ENCODE measurements at regions not wholly inside any gene's neighbourhood (a gene's known extent, or its start where the extent isn't known, plus 50 kb on each side); places are given as distances from the start of the nearest gene placed in this dataset.

DNA sequence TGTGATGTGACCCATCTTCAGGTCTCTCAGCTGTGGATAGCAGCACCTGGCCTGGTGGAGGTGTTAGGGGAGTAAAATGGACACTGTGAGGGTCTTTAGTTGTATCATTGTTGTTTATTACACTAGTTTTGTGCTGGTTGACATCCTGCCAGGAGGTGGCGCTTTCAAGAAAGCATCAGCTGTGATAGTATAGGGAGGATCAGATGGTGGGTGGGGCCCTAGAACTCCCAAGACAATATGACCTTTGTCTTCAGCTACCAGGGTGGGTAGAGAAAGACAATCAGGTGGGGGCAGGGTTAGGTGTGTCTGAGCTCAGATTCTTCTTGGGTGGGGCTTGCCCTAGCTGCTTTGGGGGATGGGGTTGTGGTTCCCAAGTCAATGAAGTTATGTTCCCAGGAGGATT lies 162.8 kb downstream of the PPP1R2C start:
- no peaks in the 10 kb centered on the region for H3K9me3 ChIP-seq
- no peaks in the 10 kb centered on the region for H3K27me3 ChIP-seq
- H3K4me3 ChIP-seq, result no peak overlapping the region
- H3K4me1 ChIP-seq, result no peaks in the 10 kb centered on the region
- no peak for TF ChIP-seq CTCF (IDR thresholded peaks at IDR 0.05)
- intact Hi-C loops (cut with DNase I), result no loop called here
- no peak overlapping the region for H3K27ac ChIP-seq
- DNase-seq (no peak), ATAC-seq (no peak)
- no peaks in the 10 kb centered on the region for H3K36me3 ChIP-seq

GRCh38 chrX:42606591-42606990 lies 171.4 kb downstream of the PPP1R2C start:
- Histone ChIP-seq H3K27me3 (no peaks in the 10 kb centered on the region), H3K4me1 (no peaks in the 10 kb centered on the region), H3K4me3 (no peak overlapping the region), H3K27ac (no peak overlapping the region), H3K36me3 (no peaks in the 10 kb centered on the region), H3K9me3 (no peaks in the 10 kb centered on the region)
- DNase-seq (no peak), ATAC-seq (no peak)
- intact Hi-C loops (cut with DNase I), result no loop called here
- no peak for TF ChIP-seq CTCF (IDR thresholded peaks at IDR 0.05)

DNA sequence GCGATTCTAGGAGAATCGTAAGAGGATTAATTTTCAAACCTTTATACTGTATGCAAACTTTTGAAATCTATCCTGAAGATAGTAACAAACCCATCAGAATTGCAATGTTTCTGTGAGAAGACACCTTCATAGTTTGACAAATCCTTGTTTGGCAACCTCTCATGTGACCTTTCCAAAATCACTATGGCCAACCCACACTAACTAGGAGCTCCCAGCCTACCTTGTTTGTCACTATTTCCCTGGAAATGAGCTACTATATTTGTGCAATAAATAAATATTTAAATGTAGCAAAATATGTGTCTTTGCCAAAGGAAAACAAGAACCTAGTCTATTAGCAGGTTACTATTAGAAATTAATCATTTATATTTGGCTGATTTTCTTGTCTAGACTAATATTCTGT lies 173.7 kb downstream of the PPP1R2C start:
- intact Hi-C loops (cut with DNase I), result no loop called here
- no peak for DNase-seq

DNA sequence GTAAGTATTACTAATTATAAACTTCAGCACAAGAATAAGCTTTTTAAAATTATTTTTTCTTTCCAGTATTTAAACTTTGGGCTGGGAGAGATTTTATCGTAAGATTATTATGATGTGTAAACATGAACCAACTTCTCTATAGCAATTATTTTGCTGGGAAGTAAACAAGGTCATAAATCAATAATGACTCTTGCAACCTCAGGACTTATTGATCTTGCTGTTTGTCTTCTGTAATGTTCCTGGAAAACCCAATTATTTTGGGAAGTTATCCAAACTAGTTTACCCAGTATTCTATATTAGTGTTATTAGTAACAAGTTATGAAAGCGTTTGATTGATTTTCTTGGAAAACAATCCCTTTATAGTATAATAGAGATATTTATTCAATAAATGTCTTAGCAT lies 174.9 kb downstream of the PPP1R2C start:
- no peaks in the 10 kb centered on the region for H3K27me3 ChIP-seq
- no peaks in the 10 kb centered on the region for H3K9me3 ChIP-seq
- no peak overlapping the region for H3K27ac ChIP-seq
- H3K4me3 ChIP-seq, result no peak overlapping the region
- no peak for ATAC-seq
- no peak for TF ChIP-seq CTCF (IDR thresholded peaks at IDR 0.05)
- no peaks in the 10 kb centered on the region for H3K4me1 ChIP-seq
- no peaks in the 10 kb centered on the region for H3K36me3 ChIP-seq
- no peak for DNase-seq
- intact Hi-C loops (cut with DNase I), result no loop called here

More for the DNA sequence above, 173.7 kb downstream of the PPP1R2C start:
- Histone ChIP-seq H3K4me3 (no peak overlapping the region), H3K9me3 (no peaks in the 10 kb centered on the region), H3K27me3 (no peaks in the 10 kb centered on the region), H3K36me3 (no peaks in the 10 kb centered on the region), H3K4me1 (no peaks in the 10 kb centered on the region), H3K27ac (no peak overlapping the region)
- ATAC-seq, result no peak
- TF ChIP-seq CTCF (IDR thresholded peaks at IDR 0.05), result no peak

DNA sequence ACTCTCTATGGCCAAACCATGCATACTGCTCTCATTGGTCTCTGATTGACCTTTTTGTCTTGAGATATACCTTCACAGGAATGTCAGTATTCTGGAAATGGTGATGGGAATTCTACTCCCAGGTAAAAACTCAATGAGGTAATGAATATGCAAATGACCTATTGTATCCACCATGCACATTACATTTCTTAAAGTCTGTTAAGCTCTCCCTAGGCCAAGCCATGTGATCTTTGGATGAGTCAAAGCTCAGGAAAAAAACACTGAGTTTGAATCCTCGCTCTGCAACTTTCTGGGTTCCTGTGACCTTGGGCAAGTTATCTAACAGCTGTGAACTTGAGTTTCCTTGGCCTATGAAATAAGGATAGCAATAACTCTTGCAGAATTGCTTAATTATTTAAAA lies 175.4 kb downstream of the PPP1R2C start:
- intact Hi-C loops (cut with DNase I), result no loop called here
- no peaks in the 10 kb centered on the region for H3K4me1 ChIP-seq
- no peak overlapping the region for H3K27ac ChIP-seq
- no peaks in the 10 kb centered on the region for H3K36me3 ChIP-seq
- no peaks in the 10 kb centered on the region for H3K27me3 ChIP-seq
- DNase-seq (no peak), ATAC-seq (no peak)
- H3K4me3 ChIP-seq, result no peak overlapping the region
- TF ChIP-seq CTCF (IDR thresholded peaks at IDR 0.05), result no peak
- no peaks in the 10 kb centered on the region for H3K9me3 ChIP-seq
